ENCODE measurements at regions not wholly inside any gene's neighbourhood (a gene's known extent, or its start where the extent isn't known, plus 50 kb on each side); places are given as distances from the start of the nearest gene placed in this dataset.

DNA sequence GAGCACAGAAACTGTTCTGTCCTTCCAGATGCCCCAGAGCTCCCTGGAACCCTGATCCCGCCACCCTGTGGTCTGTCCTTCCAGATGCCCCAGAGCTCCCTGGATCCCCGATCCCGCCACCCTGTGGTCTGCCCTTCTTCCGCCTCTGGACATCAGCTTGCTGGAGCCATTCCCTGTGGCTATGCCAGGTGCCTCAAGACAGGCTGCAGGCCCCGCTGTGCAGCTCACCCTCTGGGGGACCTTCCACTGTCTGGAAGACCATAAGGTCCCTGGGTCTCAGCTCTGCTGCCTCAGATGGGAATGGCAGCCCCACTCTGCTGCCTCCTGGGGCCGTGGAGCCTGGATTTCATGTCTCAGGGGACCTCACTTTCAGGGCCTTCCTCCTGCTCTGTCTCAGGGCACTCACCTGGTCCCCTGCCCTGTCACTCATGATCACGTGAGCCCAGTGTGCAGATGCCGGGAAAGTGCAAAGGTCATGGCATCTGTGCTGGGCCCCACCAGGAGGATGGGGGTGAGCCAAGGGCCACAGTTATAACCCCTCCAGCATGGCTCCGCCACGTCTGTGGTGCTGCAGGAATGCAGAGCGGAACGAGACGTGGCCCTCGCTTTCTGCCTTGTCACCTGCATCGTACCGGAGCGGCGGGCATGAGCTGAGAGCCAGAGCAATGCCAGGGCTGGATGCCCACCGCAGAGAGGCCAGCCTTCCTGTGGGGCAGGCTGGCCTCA, 1520.7 kb downstream of the BRD1 start:
- RAD21 ChIA-PET (ENCODE audit: low non-redundant PET in 1 of 2, low total read pairs in 2 of 2, uncharacterized antibody in 2 of 2, unreplicated experiment in 2 of 2): no interaction called here
- TF ChIP-seq JUND (IDR thresholded peaks at IDR 0.05) (no peak), SIN3A (IDR thresholded peaks at IDR 0.05; ENCODE audit: low read depth) (no peak), SRF (IDR thresholded peaks at IDR 0.05; ENCODE audit: low read depth) (no peak), POLR2AphosphoS5 (IDR thresholded peaks at IDR 0.05; ENCODE audit: low read depth, low read length) (no peak), CEBPB (IDR thresholded peaks at IDR 0.05; ENCODE audit: low read depth) (no peak), ATF3 (IDR thresholded peaks at IDR 0.05) (no peak), ZFX (IDR thresholded peaks at IDR 0.05) (no peak), POLR2A (IDR thresholded peaks at IDR 0.05; ENCODE audit: borderline replicate concordance, extremely low read depth, insufficient read depth, insufficient read length) (no peak), ZNF274 (IDR thresholded peaks at IDR 0.05; ENCODE audit: low read depth, low read length) (no peak), EZH2 (IDR thresholded peaks at IDR 0.05) (no peak), EGR1 (IDR thresholded peaks at IDR 0.05; ENCODE audit: low read depth) (no peak), ELF1 (IDR thresholded peaks at IDR 0.05; ENCODE audit: borderline replicate concordance, low read depth) (no peak), CBX3 (IDR thresholded peaks at IDR 0.05; ENCODE audit: low read depth) (no peak), TCF7L2 (IDR thresholded peaks at IDR 0.05; ENCODE audit: borderline replicate concordance, extremely low read depth, insufficient read depth, insufficient read length) (no peak), FOSL1 (IDR thresholded peaks at IDR 0.05; ENCODE audit: low read depth) (no peak), EZH2phosphoT487 (IDR thresholded peaks at IDR 0.05; ENCODE audit: borderline replicate concordance) (no peak)
- TF ChIP-seq, protein P1, sequence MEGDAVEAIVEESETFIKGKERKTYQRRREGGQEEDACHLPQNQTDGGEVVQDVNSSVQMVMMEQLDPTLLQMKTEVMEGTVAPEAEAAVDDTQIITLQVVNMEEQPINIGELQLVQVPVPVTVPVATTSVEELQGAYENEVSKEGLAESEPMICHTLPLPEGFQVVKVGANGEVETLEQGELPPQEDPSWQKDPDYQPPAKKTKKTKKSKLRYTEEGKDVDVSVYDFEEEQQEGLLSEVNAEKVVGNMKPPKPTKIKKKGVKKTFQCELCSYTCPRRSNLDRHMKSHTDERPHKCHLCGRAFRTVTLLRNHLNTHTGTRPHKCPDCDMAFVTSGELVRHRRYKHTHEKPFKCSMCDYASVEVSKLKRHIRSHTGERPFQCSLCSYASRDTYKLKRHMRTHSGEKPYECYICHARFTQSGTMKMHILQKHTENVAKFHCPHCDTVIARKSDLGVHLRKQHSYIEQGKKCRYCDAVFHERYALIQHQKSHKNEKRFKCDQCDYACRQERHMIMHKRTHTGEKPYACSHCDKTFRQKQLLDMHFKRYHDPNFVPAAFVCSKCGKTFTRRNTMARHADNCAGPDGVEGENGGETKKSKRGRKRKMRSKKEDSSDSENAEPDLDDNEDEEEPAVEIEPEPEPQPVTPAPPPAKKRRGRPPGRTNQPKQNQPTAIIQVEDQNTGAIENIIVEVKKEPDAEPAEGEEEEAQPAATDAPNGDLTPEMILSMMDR (IDR thresholded peaks at IDR 0.05 in 2 of 3, conservative IDR thresholded peaks at IDR 0.05 in 1 of 3; ENCODE audit: borderline replicate concordance in 1 of 3, insufficient read depth in 1 of 3, low read depth in 2 of 3, low read length in 2 of 3): no peak
- TF ChIP-seq, protein P2, sequence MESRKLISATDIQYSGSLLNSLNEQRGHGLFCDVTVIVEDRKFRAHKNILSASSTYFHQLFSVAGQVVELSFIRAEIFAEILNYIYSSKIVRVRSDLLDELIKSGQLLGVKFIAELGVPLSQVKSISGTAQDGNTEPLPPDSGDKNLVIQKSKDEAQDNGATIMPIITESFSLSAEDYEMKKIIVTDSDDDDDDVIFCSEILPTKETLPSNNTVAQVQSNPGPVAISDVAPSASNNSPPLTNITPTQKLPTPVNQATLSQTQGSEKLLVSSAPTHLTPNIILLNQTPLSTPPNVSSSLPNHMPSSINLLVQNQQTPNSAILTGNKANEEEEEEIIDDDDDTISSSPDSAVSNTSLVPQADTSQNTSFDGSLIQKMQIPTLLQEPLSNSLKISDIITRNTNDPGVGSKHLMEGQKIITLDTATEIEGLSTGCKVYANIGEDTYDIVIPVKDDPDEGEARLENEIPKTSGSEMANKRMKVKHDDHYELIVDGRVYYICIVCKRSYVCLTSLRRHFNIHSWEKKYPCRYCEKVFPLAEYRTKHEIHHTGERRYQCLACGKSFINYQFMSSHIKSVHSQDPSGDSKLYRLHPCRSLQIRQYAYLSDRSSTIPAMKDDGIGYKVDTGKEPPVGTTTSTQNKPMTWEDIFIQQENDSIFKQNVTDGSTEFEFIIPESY (IDR thresholded peaks at IDR 0.05; ENCODE audit: extremely low read depth, insufficient replicate concordance, low read length): no peak
- TF ChIP-seq, protein P3, sequence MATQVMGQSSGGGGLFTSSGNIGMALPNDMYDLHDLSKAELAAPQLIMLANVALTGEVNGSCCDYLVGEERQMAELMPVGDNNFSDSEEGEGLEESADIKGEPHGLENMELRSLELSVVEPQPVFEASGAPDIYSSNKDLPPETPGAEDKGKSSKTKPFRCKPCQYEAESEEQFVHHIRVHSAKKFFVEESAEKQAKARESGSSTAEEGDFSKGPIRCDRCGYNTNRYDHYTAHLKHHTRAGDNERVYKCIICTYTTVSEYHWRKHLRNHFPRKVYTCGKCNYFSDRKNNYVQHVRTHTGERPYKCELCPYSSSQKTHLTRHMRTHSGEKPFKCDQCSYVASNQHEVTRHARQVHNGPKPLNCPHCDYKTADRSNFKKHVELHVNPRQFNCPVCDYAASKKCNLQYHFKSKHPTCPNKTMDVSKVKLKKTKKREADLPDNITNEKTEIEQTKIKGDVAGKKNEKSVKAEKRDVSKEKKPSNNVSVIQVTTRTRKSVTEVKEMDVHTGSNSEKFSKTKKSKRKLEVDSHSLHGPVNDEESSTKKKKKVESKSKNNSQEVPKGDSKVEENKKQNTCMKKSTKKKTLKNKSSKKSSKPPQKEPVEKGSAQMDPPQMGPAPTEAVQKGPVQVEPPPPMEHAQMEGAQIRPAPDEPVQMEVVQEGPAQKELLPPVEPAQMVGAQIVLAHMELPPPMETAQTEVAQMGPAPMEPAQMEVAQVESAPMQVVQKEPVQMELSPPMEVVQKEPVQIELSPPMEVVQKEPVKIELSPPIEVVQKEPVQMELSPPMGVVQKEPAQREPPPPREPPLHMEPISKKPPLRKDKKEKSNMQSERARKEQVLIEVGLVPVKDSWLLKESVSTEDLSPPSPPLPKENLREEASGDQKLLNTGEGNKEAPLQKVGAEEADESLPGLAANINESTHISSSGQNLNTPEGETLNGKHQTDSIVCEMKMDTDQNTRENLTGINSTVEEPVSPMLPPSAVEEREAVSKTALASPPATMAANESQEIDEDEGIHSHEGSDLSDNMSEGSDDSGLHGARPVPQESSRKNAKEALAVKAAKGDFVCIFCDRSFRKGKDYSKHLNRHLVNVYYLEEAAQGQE (IDR thresholded peaks at IDR 0.05; ENCODE audit: low read depth): no peak
- TF ChIP-seq, protein P4, sequence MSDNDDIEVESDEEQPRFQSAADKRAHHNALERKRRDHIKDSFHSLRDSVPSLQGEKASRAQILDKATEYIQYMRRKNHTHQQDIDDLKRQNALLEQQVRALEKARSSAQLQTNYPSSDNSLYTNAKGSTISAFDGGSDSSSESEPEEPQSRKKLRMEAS (IDR thresholded peaks at IDR 0.05): no peak
- no peak overlapping the region for H3K27ac ChIP-seq (ENCODE audit: low read depth, low read length)
- no peaks in the 10 kb centered on the region for H3K9me2 ChIP-seq (ENCODE audit: insufficient read depth)
- H3K9ac ChIP-seq (ENCODE audit: low read length): no peak overlapping the region
- no peaks in the 10 kb centered on the region for H4K20me1 ChIP-seq (ENCODE audit: insufficient read depth)
- H2AFZ ChIP-seq (ENCODE audit: low read depth, low read length, poor library complexity, severe bottlenecking): no peak overlapping the region
- CTCF ChIA-PET: no interaction called here
- no peak overlapping the region for H3K4me2 ChIP-seq (ENCODE audit: low read length)
- no peaks in the 10 kb centered on the region for H3K4me1 ChIP-seq (ENCODE audit: control insufficient read depth in 1 of 2, insufficient read depth in 2 of 2, low read length in 2 of 2)
- H3K27me3 ChIP-seq (ENCODE audit: insufficient read depth, low read length): 0 out of 2 replicates have a peak, but pooled peaks cover 2% of the 10 kb centered on the region
- DNase-seq (ENCODE audit: low read depth, low spot score) (no peak), ATAC-seq (no peak)
- H3K36me3 ChIP-seq (ENCODE audit: control insufficient read depth in 1 of 2, insufficient read depth in 2 of 2, low read length in 2 of 2): no peaks in the 10 kb centered on the region
- POLR2A ChIA-PET: no interaction called here
- BruUV-seq (replicated peaks): no TSS peak
- H3K4me3 ChIP-seq (replicated peaks in 1 of 2; ENCODE audit: low read depth in 1 of 2, low read length in 2 of 2): no peak overlapping the region
- intact Hi-C loops (cut with micrococcal nuclease): no loop called here
- H3K79me2 ChIP-seq (ENCODE audit: insufficient read depth, low read length): no peaks in the 10 kb centered on the region
- H3K9me3 ChIP-seq (ENCODE audit: control insufficient read depth in 1 of 2, insufficient read depth in 1 of 2, low read depth in 1 of 2, low read length in 2 of 2): no peaks in the 10 kb centered on the region; a peak in 2 of 4 replicates
